IPS-15b (cell line): ENCODE measurements at regions not wholly inside any gene's neighbourhood (a gene's known extent, or its start where the extent isn't known, plus 50 kb on each side); places are given as distances from the start of the nearest gene placed in this dataset.
"Not testable (repeated sequence)": the region's sequence is repeated elsewhere in the genome, so short reads cannot be mapped to it uniquely, and the experiment has no call there.

Experiments
- H3K27me3 ChIP-seq: one replicate; pipeline ENCODE4 v1.6.1; 2013; ENCODE audit warnings: low read length; ENCODE audit not compliant: control insufficient read depth, insufficient read depth
- H3K36me3 ChIP-seq: one replicate; pipeline ENCODE4 v1.6.1; 2013; ENCODE audit warnings: low read length; ENCODE audit not compliant: control insufficient read depth, insufficient read depth
- H3K4me1 ChIP-seq: one replicate; pipeline ENCODE4 v1.6.1; 2013; ENCODE audit warnings: mild to moderate bottlenecking, low read length; ENCODE audit not compliant: control insufficient read depth, insufficient read depth
- H3K4me3 ChIP-seq: one replicate; pipeline ENCODE4 v1.5.1; 2013; ENCODE audit warnings: low read depth, low read length
- H3K9ac ChIP-seq: one replicate; pipeline ENCODE4 v1.6.1; 2013; ENCODE audit warnings: low read depth, mild to moderate bottlenecking, low read length
- H3K9me3 ChIP-seq: one replicate; pipeline ENCODE4 v1.6.1; 2013; ENCODE audit warnings: mild to moderate bottlenecking, low read length; ENCODE audit not compliant: control insufficient read depth, insufficient read depth

DNA sequence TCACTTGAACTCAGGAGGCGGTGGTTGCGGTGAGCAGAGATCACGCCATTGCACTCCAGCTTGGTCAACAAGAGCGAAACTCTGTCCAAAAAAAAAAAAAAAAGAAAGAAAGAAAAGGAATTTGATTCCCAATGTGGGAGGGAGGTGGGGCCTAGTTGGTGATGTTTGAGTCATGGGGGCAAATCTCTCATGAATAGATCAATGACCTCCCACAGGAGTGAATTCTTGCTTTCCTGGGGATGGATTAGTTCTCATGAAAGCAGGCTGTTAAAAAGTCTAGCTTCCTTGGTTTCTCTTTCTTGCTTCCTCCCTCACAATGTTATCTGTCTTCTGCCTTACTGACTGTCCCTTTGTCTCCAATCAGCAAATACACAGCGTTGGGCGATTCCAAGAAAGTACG lies 419.5 kb upstream of the RPS6KA3 start:
- Histone ChIP-seq H3K9me3 (no peaks in the 10 kb centered on the region), H3K4me3 (no peak overlapping the region), H3K27me3 (no peaks in the 10 kb centered on the region), H3K36me3 (no peaks in the 10 kb centered on the region), H3K4me1 (no peaks in the 10 kb centered on the region), H3K9ac (no peak overlapping the region)

DNA sequence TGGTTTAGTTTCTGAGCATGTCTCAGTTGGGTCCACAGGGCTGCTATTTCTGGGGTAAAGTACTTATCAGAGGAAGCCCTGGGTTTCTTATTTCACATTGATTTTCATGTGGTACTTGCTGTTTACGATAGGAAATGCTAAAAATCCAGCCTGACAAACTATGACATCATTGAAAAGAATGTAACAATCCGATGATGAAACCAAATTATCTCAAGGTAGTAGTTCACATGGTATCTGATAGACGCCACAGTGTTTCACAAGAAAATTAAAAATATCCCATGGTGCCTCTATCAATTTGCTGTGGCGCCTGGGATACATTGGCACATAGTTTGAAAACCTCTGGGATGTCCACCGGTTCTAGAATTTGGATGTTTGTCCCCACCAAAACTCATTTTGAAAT lies 418.9 kb upstream of the RPS6KA3 start:
- Histone ChIP-seq H3K9me3 (no peaks in the 10 kb centered on the region), H3K9ac (no peak overlapping the region), H3K36me3 (no peaks in the 10 kb centered on the region), H3K27me3 (no peaks in the 10 kb centered on the region), H3K4me1 (no peaks in the 10 kb centered on the region), H3K4me3 (no peak overlapping the region)

DNA sequence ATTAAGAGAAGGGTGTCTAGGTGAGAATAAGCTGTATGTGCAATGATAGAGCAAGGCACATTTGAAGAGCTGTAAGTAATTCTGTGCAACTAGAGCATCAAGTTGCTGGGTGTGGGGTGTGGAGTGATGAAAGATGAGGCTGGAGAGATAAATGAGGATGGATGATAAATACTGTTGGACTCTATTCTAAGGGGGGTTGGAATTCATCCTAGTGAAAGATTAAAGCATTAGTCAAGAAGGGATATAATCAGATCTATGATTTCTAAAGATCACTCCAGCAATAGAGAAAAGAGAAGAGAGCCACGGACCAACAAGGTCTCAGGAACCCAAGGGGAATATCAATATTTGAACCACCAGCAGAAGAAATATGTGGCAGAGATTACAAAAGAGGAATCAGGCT lies 415.0 kb upstream of the RPS6KA3 start:
- Histone ChIP-seq H3K4me3 (no peak overlapping the region), H3K36me3 (no peaks in the 10 kb centered on the region), H3K4me1 (no peaks in the 10 kb centered on the region), H3K9ac (no peak overlapping the region), H3K27me3 (no peaks in the 10 kb centered on the region), H3K9me3 (no peaks in the 10 kb centered on the region)

DNA sequence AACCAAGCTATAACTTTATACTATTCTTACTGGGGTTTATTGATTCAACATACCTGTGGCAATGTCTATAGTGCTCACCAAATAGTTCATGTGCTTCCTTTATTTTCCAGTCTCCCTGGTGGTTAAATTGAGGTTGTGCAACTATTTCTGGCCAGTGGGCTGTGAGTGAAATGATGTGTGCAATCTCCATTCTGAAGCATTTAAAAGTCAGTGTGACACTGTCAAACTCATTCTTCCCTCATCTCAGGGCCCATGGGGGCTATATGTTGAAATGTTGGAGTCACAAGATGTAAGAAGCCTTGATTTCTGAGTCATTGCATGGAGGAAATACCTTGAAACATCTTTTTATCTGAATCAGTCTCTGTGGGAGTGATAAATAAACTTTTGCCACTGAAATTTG lies 414.3 kb upstream of the RPS6KA3 start:
- no peaks in the 10 kb centered on the region for H3K9me3 ChIP-seq
- no peaks in the 10 kb centered on the region for H3K27me3 ChIP-seq
- H3K4me3 ChIP-seq, result no peak overlapping the region
- H3K9ac ChIP-seq, result no peak overlapping the region
- no peaks in the 10 kb centered on the region for H3K4me1 ChIP-seq
- H3K36me3 ChIP-seq, result no peaks in the 10 kb centered on the region

DNA sequence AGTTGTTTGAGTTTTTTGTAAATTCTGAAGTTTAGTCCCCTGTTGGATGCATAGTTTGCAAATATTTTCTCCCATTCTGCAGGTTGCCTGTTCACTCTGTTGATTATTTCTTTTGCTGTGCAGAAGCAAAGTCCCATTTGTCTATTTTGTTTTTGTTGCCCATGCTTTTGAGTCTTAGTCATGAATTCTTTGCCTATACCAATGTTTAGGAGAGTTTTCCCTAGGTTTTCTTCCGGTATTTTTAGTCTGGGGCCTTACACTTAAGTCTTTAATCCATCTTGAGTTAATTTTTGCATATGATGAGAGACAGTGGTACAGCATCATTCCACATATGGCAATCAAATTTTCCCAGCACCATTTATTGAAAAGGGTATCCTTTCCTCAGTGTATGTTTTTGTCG lies 405.8 kb upstream of the RPS6KA3 start:
- no peaks in the 10 kb centered on the region for H3K4me1 ChIP-seq
- H3K9me3 ChIP-seq, result no peaks in the 10 kb centered on the region
- H3K4me3 ChIP-seq, result no peak overlapping the region
- H3K27me3 ChIP-seq, result no peaks in the 10 kb centered on the region
- no peak overlapping the region for H3K9ac ChIP-seq
- no peaks in the 10 kb centered on the region for H3K36me3 ChIP-seq

DNA sequence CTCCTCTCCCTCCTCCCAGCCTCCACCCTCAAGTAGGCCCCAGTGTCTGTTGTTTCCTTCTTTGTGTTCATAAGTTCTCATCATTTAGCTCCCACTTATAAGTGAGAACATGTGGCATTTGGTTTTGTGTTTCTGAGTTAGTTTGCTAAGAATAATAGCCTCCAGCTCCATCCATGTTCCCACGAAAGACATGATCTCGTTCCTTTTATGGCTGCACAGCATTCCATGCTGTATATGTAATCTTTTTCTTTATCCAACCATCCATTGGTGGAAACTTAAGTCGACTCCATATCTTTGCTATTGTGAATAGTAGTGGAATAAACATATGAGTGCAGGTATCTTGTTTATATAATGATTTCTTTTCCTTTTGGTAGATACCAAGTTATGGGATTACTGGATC lies 405.0 kb upstream of the RPS6KA3 start:
- H3K36me3 ChIP-seq, H3K4me1 ChIP-seq, H3K9me3 ChIP-seq, H3K9ac ChIP-seq, H3K27me3 ChIP-seq, H3K4me3 ChIP-seq: not testable (repeated sequence)

DNA sequence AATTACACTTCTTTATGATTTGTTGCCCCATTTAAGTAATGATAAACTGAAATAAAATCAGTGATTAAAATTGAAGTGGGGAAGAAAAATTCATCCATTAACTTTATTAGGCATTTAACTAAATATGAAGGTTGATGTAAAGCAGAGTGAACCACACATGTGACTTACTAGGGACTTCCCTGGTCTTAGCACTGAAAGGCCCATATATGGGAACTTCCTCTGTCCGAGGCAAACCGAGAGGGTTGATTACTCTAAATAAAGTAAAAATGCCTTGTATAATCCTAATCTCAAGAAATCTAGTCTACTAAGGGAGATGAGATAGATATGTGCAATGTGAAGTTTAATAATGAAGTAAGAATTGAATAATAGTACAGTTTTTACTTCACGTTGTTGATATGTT lies 403.9 kb upstream of the RPS6KA3 start:
- Histone ChIP-seq H3K4me3 (no peak overlapping the region), H3K36me3 (no peaks in the 10 kb centered on the region), H3K9me3 (no peaks in the 10 kb centered on the region), H3K4me1 (no peaks in the 10 kb centered on the region), H3K27me3 (no peaks in the 10 kb centered on the region), H3K9ac (no peak overlapping the region)

DNA sequence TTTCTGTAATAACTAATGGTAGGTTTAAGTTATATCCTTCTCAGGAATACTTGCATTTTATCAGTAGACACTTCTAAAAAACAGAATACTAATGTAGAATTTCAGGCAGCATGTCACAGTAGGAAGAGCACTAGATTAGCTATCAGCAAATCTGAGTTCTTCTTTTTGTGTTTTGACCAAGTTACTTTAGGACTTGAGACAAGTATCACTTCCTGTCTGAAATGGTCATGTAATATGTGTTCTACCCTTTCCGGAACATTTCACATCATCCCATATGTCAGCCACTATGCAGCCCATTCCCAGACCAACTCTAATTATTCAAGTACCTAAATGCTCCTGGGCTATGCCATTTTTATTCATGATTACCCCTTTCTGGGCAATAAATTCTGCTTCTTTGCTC lies 401.8 kb upstream of the RPS6KA3 start:
- H3K4me1 ChIP-seq, result no peaks in the 10 kb centered on the region
- H3K36me3 ChIP-seq, result no peaks in the 10 kb centered on the region
- no peaks in the 10 kb centered on the region for H3K9me3 ChIP-seq
- no peaks in the 10 kb centered on the region for H3K27me3 ChIP-seq
- no peak overlapping the region for H3K4me3 ChIP-seq
- no peak overlapping the region for H3K9ac ChIP-seq

DNA sequence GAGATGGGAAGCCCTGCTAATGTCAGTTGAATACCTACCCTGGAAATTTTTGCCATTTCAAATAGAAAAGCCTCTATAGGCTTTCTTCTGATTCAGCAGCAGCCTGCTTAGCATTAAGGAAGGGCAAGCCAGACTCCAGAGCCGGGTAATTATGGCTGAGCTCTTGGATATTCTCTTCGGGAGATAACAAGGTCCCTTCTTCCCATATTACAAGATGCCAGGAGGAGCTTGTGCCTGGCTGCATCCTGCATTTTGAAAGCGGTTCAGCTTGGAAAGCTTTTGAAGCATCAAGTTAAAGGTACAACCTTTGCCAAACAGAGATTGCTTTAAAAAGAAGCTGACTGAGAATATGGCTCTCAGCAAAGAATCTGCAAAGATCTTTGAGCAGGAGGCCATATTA lies 399.6 kb upstream of the RPS6KA3 start:
- no peaks in the 10 kb centered on the region for H3K36me3 ChIP-seq

DNA sequence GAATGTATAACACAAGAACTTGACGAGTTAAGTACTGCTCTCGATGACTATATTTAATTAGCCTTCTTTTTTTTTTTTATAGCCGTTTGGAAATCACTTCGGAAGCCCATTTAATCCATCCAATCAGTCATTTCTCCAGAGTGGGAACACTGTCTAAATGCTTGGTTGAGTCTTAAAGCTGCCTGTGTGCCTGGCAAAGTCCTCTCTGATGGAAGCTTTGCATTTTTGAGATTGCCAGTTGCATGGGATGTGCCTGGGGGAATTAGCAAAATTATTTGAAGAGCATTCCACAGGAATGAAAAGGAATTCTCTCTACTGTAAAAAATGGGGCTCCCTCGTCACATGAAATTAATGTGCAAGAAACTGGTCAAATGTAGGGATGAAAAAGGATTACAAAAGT lies 398.8 kb upstream of the RPS6KA3 start:
- H3K9me3 ChIP-seq, result no peaks in the 10 kb centered on the region
- H3K27me3 ChIP-seq, result no peaks in the 10 kb centered on the region
- H3K4me3 ChIP-seq, result no peak overlapping the region
- H3K36me3 ChIP-seq, result no peaks in the 10 kb centered on the region
- peaks cover 3% of the 10 kb centered on the region for H3K4me1 ChIP-seq
- H3K9ac ChIP-seq, result no peak overlapping the region

More for the DNA sequence above, 399.6 kb upstream of the RPS6KA3 start:
- peaks cover 3% of the 10 kb centered on the region for H3K4me1 ChIP-seq
- no peaks in the 10 kb centered on the region for H3K27me3 ChIP-seq
- H3K9me3 ChIP-seq, result no peaks in the 10 kb centered on the region
- no peak overlapping the region for H3K9ac ChIP-seq
- H3K4me3 ChIP-seq, result no peak overlapping the region

DNA sequence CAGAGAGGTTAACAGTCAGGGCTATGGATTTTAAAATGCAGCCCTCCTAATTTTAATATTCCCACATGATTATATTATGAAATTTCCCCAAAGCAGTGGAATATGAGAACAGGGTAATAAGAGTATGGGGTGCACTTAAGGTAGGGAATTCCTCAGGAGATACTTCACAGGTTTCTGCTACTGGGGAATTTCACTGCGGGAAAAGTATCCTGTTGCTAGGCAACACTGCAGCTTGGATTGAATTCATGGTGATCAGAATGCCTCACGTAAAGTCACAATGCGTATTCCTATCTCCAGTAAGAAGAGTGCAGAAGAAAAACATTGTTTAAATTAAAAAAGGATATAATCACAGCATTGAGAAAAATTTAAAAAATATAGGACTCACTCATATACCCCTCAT lies 398.1 kb upstream of the RPS6KA3 start:
- no peaks in the 10 kb centered on the region for H3K27me3 ChIP-seq
- no peaks in the 10 kb centered on the region for H3K9me3 ChIP-seq
- H3K36me3 ChIP-seq, result no peaks in the 10 kb centered on the region
- H3K9ac ChIP-seq, result no peak overlapping the region
- no peak overlapping the region for H3K4me3 ChIP-seq
- peaks cover 3% of the 10 kb centered on the region for H3K4me1 ChIP-seq

DNA sequence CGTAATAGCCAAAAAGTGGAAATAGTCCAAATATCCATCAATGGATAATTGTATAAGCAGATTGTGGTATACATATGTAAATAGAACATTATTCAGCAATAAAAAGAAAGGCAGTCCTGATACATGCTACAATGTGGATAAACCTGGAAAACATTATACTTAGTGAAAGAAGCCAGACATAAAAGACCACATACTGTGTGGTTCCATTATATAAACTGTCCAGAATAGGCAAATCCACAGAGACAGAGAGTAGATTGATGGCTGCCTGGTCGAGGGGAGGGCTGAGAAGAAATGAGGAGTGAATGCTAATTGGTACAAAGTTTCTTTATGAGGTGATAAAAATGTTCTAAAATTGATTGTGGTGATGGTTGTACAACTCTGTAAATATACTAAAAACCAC lies 397.4 kb upstream of the RPS6KA3 start:
- no peak overlapping the region for H3K4me3 ChIP-seq
- no peak overlapping the region for H3K9ac ChIP-seq
- H3K27me3 ChIP-seq, result no peaks in the 10 kb centered on the region
- H3K36me3 ChIP-seq, result no peaks in the 10 kb centered on the region
- H3K9me3 ChIP-seq, result no peaks in the 10 kb centered on the region
- peaks cover 3% of the 10 kb centered on the region for H3K4me1 ChIP-seq

DNA sequence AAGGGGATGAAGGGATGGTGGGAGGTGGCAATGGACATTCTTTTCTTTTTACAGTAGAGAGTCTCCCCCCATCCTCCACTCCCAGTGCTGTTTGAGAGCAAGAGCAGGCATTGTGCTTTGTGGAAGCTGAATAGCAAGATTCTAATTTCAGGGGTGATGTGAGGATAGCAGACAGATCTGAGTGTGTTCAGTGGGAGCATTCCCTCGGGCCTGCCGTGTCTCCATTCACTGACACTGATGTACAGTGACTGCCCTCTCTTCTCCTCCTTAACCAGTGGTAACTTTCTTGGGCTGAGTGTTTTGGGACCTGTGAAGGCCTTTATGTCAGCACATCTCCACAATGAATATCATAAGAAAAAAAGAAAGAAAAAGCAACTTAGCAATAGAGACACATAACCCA lies 396.6 kb upstream of the RPS6KA3 start:
- H3K36me3 ChIP-seq, result no peaks in the 10 kb centered on the region
- peaks cover 3% of the 10 kb centered on the region for H3K4me1 ChIP-seq
- H3K4me3 ChIP-seq, result no peak overlapping the region
- no peaks in the 10 kb centered on the region for H3K9me3 ChIP-seq
- no peak overlapping the region for H3K9ac ChIP-seq
- no peaks in the 10 kb centered on the region for H3K27me3 ChIP-seq
